HUDEP-2 (cell line): ENCODE measurements at regions not wholly inside any gene's neighbourhood (a gene's known extent, or its start where the extent isn't known, plus 50 kb on each side); places are given as distances from the start of the nearest gene placed in this dataset.
A peak's percentile ranks its signal among the peaks of the same experiment; 100 is the strongest.

Experiments
- DNase-seq, 76 experiments: peaks; one replicate each; lab custom pipeline; 2025; ENCODE audit not compliant: unreplicated experiment in 76 of 76; lab: John Stamatoyannopoulos, UW

- DNase-seq: no peak
Measured at GRCh38 chr6:1124885-1125284, 187.0 kb upstream of the FOXQ1 start.

DNA sequence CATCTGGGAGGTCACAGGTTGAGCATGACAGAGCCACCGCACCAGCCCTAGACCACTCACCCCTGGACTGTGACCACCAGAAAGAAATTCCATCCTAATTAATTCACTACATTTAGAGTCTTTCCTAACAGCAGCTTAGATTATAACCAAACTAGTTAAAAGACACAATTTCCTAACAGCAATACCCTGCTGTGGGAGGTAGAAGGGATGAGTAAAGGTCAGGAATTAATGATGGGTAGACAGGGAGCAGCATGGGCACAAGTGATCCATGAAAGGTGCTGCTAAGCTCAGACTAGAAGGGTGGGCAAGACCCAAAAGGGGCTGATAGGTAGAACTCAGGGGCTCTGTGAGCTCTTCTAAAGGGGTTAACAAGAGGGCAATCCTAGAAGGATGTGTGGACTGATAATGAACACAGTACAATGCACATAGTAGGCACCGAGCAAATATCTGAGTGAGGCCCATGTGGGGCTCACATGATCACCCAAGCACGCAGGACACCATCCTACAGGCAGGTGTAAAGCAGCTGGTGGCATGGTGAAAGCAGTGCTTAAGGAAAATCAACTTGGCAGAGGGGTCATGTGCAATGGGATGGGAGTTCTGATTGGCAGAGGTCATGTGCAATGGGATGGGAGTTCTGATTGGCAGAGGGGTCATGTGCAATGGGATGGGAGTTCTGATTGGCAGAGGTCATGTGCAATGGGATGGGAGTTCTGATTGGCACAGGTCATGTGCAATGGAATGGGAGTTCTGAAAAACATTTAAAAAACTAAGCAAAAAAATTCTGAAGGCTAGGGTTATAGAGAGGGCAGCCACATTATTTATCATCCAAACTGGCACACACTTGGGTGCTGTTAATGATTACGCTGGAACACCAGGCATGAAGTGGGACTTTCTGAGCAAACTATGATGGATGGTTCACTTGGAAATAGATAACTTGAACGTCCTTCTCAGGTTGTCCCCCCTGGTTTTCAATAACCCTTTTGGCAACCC lies 188.2 kb upstream of the FOXQ1 start:
- no peak for DNase-seq

DNA sequence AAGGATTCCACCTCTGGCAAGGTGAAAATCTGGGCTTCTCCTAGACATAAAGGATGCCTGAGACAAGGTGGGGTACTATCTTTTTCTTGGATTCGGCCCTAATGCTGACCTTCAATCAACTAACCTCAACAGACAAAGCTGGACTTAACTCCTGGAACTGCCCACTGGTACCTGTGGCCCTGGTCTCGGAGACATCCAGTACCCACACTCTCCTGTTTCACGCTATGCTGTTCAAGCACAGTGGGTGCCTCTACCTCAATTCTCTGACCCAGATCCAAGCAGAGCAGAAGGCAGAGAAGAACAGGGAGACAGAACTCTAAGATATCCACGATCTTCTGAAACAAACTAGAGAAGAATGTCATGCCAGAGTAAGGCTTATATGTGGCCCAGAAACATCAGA lies 189.8 kb upstream of the FOXQ1 start:
- DNase-seq: no peak

DNA sequence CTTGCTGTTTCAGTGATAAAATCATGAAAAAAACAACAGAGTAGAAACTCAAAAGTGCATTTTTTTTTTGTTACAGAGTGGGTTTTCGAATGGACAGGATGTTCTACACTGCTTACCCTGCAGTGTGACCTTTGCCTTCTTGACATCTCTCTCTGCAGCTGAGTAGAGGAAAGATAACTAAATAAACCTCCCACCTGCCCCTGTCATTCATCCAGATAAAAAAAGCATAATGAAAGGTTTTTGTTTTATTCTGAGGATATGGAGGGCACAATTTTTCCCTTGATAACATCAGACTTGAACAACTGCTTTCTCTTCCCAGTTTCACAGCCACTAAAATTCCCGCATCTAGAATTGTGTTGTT lies 193.6 kb upstream of the FOXQ1 start:
- DNase-seq: no peak

- DNase-seq: no peak
Measured at GRCh38 chr6:1117530-1118286, 194.2 kb upstream of the FOXQ1 start.

DNA sequence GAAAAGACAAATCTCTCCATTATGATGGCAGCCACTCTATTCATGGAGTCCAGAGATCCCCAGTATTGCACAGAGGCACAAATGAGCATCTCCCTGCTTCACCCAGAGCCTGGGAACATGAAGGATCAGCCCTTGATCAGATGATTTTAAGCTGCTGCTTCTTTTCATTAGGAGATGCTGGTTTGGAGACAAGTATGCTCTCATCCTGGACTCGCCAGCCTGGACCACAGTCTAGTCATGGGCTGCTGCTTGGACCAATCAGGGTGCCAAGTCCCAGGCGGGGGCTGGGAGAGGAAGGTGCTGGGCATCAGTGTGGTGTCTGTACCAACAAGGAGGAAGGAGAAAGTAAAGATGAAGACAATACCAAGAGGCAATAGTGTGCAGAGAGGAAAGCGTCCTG lies 195.7 kb upstream of the FOXQ1 start:
- no peak for DNase-seq

GRCh38 chr6:1113916-1114540 lies 197.9 kb upstream of the FOXQ1 start:
- DNase-seq: no peak

- no peak for DNase-seq
Measured at GRCh38 chr6:1111361-1111760, 200.5 kb upstream of the FOXQ1 start.

GRCh38 chr6:1110941-1111349 lies 201.0 kb upstream of the FOXQ1 start:
- DNase-seq: no peak

- peak in 2 of 76 experiments; percentile 5 to 8 for DNase-seq
Measured at GRCh38 chr6:1110164-1110563, 201.7 kb upstream of the FOXQ1 start.

GRCh38 chr6:1109134-1109533 lies 202.8 kb upstream of the FOXQ1 start:
- DNase-seq: no peak

DNA sequence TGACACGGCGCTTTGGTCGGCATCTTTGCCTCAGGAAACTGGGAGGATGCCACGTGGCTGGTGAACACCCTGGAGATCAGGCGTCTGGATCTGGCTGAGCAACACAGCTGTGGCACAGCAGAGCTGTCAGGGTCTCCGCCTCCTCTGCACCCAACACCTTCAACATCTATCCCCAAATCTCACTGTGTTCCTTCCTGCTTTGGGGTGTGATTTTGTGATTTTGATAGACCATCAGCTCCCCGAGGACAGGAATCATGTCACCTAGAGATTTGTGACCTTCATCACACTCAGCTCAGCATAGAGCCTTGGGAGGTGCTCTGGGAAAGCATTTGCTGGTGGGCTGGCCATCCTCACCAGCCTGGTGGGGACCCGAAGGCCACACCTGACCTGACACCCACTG lies 203.7 kb upstream of the FOXQ1 start:
- no peak for DNase-seq

DNA sequence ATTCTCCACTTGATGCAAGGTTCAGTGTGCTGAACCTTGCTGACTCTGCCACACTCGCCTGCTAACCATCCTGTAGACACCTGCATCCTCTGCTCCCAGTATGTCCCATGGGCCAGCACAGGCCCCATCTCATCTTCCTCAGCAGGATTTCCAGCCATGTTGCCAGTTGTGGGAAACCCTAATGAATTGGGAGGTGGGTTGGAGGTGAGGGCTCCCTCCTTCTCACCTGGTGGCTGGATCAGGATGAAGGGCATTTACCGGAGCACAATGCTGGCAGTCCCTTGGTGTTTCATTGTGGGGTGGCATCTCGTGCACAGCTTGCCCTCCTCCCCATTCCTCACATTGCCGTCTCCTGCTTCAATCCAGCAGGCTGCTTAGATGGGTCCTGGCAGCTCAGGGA lies 204.3 kb upstream of the FOXQ1 start:
- DNase-seq: no peak

DNA sequence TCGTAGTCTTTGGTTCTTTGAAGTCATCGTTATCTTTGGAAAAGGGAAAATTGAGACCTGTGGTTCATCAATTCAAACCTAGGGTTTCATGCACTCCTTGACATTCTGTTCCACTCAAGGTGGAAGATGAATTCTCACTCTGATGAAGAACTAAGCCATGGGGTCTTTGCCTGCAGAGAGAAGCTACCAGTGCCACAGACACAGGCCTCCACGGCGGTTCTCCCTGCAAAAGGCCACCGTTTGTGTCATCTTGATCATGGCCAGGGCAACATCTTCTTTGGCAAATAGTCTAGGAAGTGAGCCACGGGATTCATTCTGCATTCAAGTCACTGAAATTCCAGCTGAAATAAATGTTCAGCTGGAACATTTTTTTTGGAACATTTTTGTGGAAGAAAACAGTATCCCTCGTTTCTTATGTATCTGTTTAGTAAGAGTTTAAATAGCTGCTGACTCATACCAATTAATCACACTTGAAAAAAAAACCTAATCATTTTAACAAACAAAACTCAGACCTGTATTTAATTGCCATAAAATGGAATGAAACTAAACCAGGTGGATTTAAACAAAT lies 206.0 kb upstream of the FOXQ1 start:
- DNase-seq: no peak

DNA sequence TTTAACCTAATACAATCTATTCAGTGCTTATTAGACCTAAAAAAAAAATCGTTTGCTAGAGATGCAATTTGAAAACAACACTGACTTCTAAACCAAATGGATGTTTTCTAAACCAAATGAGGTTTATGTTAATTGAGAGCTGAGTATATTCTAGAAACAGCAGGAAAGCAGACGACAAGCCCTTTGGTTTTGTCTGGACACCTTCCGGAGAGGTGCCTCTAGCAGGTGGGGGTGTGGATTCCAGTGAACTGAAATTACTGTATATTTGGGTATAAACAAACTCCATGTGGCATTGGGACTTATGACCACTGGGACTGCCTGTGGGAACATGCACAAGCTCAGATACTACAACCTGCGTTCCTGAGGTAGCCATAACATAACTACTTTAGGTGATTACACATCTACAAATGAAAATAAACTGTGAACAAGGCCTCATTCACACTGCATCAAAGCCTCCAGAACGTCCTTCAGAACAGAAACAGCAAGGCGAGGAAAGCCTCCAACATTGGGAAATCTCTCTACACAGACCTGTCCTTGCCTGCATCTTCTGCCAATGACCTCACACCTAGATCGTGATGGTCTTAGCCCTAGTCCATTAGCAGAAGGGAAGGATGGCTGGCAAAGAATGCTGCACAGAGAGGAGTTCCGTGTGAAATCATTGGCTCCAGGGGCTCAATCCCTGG lies 206.8 kb upstream of the FOXQ1 start:
- DNase-seq: no peak

GRCh38 chr6:1103945-1104623 lies 207.8 kb upstream of the FOXQ1 start:
- no peak for DNase-seq

DNA sequence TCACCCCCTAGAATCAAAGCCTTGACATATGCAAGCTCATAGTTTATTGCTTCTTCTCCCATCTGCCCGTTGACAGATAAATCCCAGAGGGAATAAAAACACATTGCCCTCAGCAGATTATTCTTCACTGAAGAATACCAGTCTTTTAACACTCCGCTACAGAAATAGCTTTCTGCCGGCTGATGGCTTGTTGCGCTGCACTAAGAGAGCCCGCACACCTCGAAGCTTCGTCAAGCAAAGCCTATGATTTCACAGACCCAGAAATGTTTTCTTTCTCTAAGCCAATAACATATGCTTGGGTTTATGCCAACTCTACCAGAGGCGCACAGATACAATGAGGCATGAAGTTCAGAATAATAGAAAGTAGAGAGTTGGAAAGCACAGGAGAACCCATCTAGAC lies 208.9 kb upstream of the FOXQ1 start:
- DNase-seq: no peak

GRCh38 chr6:1100269-1100668 lies 211.6 kb upstream of the FOXQ1 start:
- DNase-seq: no peak

DNA sequence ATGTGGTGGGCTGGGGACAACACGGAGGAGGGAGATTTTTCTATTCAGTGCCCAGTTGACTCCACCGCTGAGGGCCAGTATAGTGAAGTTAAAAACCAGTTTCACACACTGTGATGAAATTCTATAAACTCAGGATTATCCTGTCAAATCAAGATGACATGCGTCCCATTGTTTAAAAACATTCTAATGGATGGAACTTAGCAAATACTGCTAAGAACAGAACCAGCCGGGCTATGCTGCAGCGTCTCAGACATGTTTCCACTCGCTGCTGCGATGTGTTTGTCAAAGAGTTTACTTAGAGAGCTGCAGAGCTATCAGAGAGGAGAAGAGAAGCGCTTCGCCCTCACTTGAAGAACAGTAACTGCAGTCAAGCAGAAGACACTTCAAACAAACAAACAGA lies 212.6 kb upstream of the FOXQ1 start:
- DNase-seq: no peak
